Testis (tissue), 2 donors: ENCODE measurements at regions not wholly inside any gene's neighbourhood (a gene's known extent, or its start where the extent isn't known, plus 50 kb on each side); places are given as distances from the start of the nearest gene placed in this dataset.
A peak's percentile ranks its signal among the peaks of the same experiment; 100 is the strongest.

Source experiments
- DNase-seq: peaks from one replicate; pipeline ENCODE4 v3.0.0-alpha.2; 2019
- H3K27ac ChIP-seq, 2 donors: fragments of 200-600 bp; sonication (generic); one replicate each; pipeline ENCODE4 v1.5.1; 2019
- H3K27me3 ChIP-seq: fragments of 200-600 bp; sonication (generic); one replicate; pipeline ENCODE4 v1.5.1; 2019
- H3K36me3 ChIP-seq: fragments of 200-600 bp; sonication (generic); one replicate; pipeline ENCODE4 v1.5.1; 2017; ENCODE audit warnings: low read depth; ENCODE audit errors: missing control alignments
- H3K4me1 ChIP-seq: fragments of 200-600 bp; sonication (generic); one replicate; pipeline ENCODE4 v1.5.1; 2019
- H3K4me3 ChIP-seq, 2 donors: fragments of 200-600 bp; sonication (generic); one replicate each; pipeline ENCODE4 v1.5.1; 2017 to 2019
- H3K9me3 ChIP-seq: fragments of 200-600 bp; sonication (generic); one replicate; pipeline ENCODE4 v1.5.1; 2017
- POLR2A ChIP-seq: fragments of 450-650 bp; IDR thresholded peaks from one replicate; pipeline ENCODE4 v1.6.1; 2017; ENCODE audit warnings: antibody characterized with exemption, mild to moderate bottlenecking, moderate library complexity
- WGBS, 2 donors: methylation state at CpG; one replicate each; pipeline ENCODE4 v1.1.5; 2018; 5-methylcytosine and 5-hydroxymethylcytosine counted together
- intact Hi-C: fragments of 100-400 bp; cut with DNase I; formaldehyde crosslinking; loops from one replicate; pipeline ENCODE4 v1.15.1; 2023; ENCODE audit warnings: low total_unique reads
- TF ChIP-seq, protein P1 (sequence below), 3 experiments: fragments of 450-650 bp in 2 of 3; fragments of 200-600 bp in 1 of 3; sonication (generic) in 1 of 3; IDR thresholded peaks; one replicate each; pipeline ENCODE4 v1.5.1; 2016 to 2019; ENCODE audit warnings: antibody characterized with exemption in 3 of 3, mild to moderate bottlenecking in 2 of 3, moderate library complexity in 1 of 3

DNA sequence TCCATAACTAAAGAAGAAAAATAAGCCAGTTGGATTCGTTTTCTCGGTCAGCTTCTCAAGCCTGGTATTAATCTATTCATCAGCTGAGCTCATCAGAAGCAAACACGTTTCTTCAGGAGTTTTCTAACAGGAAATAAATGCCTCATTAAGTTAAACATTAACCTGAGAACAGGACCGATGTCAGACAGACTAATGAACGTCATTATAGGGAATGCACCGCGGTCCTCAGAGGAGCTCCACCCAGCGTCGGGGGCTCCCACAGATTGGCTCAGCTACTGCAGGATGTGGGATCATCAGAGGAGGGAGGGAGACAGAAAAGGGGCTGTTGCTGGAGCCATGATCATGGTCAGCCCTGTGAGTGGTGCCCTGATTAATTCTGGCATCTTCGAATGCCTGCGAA is 615.4 kb downstream of the PTPRU start:
- TF ChIP-seq, protein P1, sequence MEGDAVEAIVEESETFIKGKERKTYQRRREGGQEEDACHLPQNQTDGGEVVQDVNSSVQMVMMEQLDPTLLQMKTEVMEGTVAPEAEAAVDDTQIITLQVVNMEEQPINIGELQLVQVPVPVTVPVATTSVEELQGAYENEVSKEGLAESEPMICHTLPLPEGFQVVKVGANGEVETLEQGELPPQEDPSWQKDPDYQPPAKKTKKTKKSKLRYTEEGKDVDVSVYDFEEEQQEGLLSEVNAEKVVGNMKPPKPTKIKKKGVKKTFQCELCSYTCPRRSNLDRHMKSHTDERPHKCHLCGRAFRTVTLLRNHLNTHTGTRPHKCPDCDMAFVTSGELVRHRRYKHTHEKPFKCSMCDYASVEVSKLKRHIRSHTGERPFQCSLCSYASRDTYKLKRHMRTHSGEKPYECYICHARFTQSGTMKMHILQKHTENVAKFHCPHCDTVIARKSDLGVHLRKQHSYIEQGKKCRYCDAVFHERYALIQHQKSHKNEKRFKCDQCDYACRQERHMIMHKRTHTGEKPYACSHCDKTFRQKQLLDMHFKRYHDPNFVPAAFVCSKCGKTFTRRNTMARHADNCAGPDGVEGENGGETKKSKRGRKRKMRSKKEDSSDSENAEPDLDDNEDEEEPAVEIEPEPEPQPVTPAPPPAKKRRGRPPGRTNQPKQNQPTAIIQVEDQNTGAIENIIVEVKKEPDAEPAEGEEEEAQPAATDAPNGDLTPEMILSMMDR (IDR thresholded peaks at IDR 0.05), result no peak
- TF ChIP-seq POLR2A, result no peak
- no peak overlapping the region for H3K27ac ChIP-seq
- peaks cover 4% of the 10 kb centered on the region for H3K4me1 ChIP-seq
- no peaks in the 10 kb centered on the region for H3K27me3 ChIP-seq
- H3K36me3 ChIP-seq, result no peaks in the 10 kb centered on the region
- 77 to 79% methylated on average over 11 of the region's 11 CpGs for WGBS, 2 donors
- H3K9me3 ChIP-seq, result no peaks in the 10 kb centered on the region
- no peak overlapping the region for H3K4me3 ChIP-seq
- no peak for DNase-seq
- intact Hi-C loops, result no loop called here

DNA sequence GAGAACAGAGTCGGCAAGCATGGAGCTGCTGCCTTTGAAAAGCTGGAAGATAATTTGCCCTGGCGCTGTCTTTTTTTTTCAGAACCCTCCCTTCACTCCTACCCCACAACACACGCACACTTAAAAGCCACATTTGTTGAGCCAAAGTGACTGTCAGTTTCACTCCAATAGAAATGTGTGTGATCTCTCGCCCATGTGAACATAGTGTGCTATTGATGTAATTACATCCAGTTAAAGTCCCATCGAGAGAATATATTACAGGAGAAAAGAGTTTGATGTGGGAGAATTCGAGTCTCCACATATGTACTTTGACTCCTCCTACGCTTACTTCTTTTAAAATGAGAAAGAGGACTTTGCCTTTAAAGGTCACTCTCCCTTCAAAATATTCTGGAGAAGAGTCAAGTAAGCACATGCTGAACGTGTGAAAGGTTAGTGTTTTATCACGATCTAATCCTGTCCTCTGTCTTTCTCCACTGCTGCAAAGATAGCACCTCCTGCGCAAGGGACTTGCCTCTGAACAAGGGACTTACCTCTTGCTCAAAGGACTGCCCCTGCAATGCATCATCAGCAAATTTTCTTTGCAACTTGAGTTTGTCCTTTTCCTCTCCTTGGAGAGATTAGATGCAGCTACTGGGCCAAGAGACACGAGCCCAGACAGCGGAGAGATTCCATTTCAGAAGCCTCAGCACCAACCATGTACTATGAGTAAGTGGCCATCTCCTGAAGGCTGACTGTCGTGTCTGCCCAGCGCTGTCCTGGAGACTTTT is 613.9 kb downstream of the PTPRU start:
- no peak for DNase-seq
- no peaks in the 10 kb centered on the region for H3K27me3 ChIP-seq
- intact Hi-C loops, result no loop called here

DNA sequence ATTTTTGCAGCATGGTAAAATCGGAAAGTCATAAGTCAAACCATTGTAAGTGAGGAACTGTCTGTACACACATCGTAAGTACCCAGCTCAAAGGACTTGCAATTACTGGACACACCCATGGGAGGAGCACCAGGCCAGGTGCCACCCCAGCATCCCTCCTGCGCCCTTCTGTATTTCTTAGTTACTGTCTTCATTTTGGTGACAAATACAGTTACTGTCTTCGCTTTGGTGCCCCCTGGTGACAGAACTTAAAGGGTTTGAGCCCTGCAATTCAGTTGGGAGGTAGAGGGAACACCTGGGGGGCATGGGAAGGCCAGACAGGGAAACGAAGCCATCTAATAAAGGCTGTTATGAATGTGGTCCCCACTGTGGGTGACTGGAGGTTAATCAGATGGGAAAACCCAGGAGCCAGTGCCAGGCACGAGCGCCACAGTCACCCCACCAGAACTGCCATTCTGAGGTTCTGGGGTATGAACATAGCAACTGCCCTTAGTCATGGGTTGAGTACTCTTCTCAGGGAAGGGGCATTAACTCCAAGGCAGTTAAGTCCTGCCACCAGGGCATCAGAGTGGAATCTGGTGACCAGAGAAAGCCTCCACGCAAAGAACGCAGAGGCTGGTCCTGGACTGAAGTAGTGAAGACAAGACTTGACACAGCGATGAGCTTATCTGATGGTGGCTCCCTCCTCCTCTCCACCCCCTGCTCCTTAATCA is 612.9 kb downstream of the PTPRU start:
- TF ChIP-seq POLR2A, result no peak
- TF ChIP-seq, protein P1 (IDR thresholded peaks at IDR 0.05), result peak in 1 of 3 experiments; percentile 24
- WGBS, 2 donors, result 68 to 72% methylated on average over 10 of the region's 10 CpGs
- Histone ChIP-seq H3K9me3 (no peaks in the 10 kb centered on the region), H3K27ac (no peak overlapping the region), H3K36me3 (no peaks in the 10 kb centered on the region), H3K27me3 (no peaks in the 10 kb centered on the region), H3K4me1 (no peaks in the 10 kb centered on the region), H3K4me3 (no peak overlapping the region)
- intact Hi-C loops, result no loop called here
- peak; percentile 44 for DNase-seq

More for the DNA sequence above, 613.9 kb downstream of the PTPRU start:
- H3K27ac ChIP-seq, result no peak overlapping the region
- no peak overlapping the region for H3K4me3 ChIP-seq
- TF ChIP-seq, protein P1 (IDR thresholded peaks at IDR 0.05), result no peak
- TF ChIP-seq POLR2A, result no peak
- no peaks in the 10 kb centered on the region for H3K4me1 ChIP-seq
- H3K9me3 ChIP-seq, result no peaks in the 10 kb centered on the region
- 50 to 54% methylated on average over 14 of the region's 14 CpGs for WGBS, 2 donors
- no peaks in the 10 kb centered on the region for H3K36me3 ChIP-seq

DNA sequence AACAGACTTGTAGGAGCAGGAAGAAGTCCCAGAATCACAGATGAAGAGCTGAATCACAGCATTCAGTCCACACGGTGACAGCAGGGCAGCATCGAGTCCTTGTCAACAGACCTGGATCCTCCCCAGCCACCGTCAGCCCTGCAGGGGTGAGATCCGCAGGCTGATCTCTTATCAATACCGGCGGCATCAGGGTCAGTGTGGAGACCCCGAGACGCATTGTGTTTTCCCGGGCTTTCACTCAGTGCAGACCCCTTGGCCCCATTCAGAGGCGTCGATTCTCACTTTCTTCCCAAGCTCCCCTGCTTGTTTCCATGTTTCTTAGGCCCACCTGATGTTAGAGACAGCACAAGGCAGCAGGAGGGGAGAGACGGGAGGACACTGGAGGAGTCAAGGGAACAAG is 609.6 kb downstream of the PTPRU start:
- Histone ChIP-seq H3K4me3 (no peak overlapping the region), H3K27me3 (no peaks in the 10 kb centered on the region), H3K36me3 (no peaks in the 10 kb centered on the region), H3K27ac (no peak overlapping the region), H3K9me3 (no peaks in the 10 kb centered on the region), H3K4me1 (no peaks in the 10 kb centered on the region)
- WGBS, 2 donors, result 67 to 82% methylated on average over 11 to 12 of the region's 12 CpGs
- no peak for TF ChIP-seq POLR2A
- intact Hi-C loops, result no loop called here
- no peak for DNase-seq

DNA sequence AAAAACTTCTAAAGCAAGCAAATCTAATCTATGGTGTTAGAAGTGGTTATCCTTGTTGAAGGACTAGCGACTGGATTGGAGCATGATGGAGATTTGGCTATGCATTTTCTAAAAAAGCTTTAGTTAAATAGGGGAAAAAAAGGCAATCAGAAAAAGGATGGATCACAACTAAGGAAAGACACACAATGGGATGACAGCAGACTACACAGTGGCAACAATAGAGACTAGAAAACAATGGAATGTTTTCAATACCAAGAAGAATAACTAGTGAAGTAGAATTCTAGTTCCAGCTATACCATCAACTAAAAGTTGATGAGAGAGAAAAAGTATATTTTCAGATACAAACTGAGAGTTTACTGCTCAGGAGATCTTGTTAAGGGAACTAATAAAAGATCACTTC is 605.8 kb downstream of the PTPRU start:
- intact Hi-C loops, result no loop called here
- DNase-seq, result no peak
- H3K36me3 ChIP-seq, result no peaks in the 10 kb centered on the region
- no peak overlapping the region for H3K4me3 ChIP-seq
- H3K4me1 ChIP-seq, result no peaks in the 10 kb centered on the region
- WGBS, 2 donors, result 56 to 84% methylated on average over 1 of the region's 1 CpG
- H3K27ac ChIP-seq, result no peak overlapping the region
- TF ChIP-seq, protein P1 (IDR thresholded peaks at IDR 0.05), result no peak
- TF ChIP-seq POLR2A, result no peak
- no peaks in the 10 kb centered on the region for H3K9me3 ChIP-seq
- H3K27me3 ChIP-seq, result no peaks in the 10 kb centered on the region
